ENCODE measurements at regions not wholly inside any gene's neighbourhood (a gene's known extent, or its start where the extent isn't known, plus 50 kb on each side); places are given as distances from the start of the nearest gene placed in this dataset.
"Not testable (repeated sequence)": the region's sequence is repeated elsewhere in the genome, so short reads cannot be mapped to it uniquely, and the experiment has no call there.

DNA sequence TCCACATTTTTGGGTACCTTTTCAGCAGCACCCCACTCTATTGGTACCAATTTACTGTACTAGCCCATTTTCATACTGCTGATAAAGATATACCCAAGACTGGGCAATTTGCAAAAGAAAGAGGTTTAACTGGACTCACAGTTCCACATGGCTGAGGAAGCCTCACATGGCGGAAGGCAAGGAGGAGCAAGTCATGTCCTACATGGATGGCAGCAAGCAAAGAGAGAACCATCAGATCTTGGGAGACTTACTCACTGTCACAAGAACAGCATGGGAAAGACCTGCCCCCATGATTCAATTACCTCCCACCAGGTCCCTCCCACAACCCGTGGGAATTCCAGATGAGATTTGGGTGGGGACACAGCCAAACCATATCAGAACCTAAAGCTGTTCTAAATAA lies 58.5 kb upstream of the ATP5MC3 start:
- TF ChIP-seq, protein P1, sequence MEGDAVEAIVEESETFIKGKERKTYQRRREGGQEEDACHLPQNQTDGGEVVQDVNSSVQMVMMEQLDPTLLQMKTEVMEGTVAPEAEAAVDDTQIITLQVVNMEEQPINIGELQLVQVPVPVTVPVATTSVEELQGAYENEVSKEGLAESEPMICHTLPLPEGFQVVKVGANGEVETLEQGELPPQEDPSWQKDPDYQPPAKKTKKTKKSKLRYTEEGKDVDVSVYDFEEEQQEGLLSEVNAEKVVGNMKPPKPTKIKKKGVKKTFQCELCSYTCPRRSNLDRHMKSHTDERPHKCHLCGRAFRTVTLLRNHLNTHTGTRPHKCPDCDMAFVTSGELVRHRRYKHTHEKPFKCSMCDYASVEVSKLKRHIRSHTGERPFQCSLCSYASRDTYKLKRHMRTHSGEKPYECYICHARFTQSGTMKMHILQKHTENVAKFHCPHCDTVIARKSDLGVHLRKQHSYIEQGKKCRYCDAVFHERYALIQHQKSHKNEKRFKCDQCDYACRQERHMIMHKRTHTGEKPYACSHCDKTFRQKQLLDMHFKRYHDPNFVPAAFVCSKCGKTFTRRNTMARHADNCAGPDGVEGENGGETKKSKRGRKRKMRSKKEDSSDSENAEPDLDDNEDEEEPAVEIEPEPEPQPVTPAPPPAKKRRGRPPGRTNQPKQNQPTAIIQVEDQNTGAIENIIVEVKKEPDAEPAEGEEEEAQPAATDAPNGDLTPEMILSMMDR (IDR thresholded peaks at IDR 0.05), result not testable (repeated sequence)
- not testable (repeated sequence) for TF ChIP-seq POLR2A (IDR thresholded peaks at IDR 0.05)
